ENCODE measurements at regions not wholly inside any gene's neighbourhood (a gene's known extent, or its start where the extent isn't known, plus 50 kb on each side); places are given as distances from the start of the nearest gene placed in this dataset.

- no peak for DNase-seq (ENCODE audit: low spot score)
Observed at GRCh38 chr5:124647352-124647751, 99.1 kb downstream of the ZNF608 start.

GRCh38 chr5:124645396-124645795 is 101.0 kb downstream of the ZNF608 start:
- no peak for DNase-seq (ENCODE audit: low spot score)

GRCh38 chr5:124644582-124644981 is 101.9 kb downstream of the ZNF608 start:
- no peak for DNase-seq (ENCODE audit: low spot score)

GRCh38 chr5:124644138-124644537 is 102.3 kb downstream of the ZNF608 start:
- DNase-seq (ENCODE audit: low spot score) = no peak

GRCh38 chr5:124643336-124643735 is 103.1 kb downstream of the ZNF608 start:
- no peak for DNase-seq (ENCODE audit: low spot score)

GRCh38 chr5:124642151-124642550 is 104.3 kb downstream of the ZNF608 start:
- no peak for DNase-seq (ENCODE audit: low spot score)

- no peak for DNase-seq (ENCODE audit: low spot score)
Observed at GRCh38 chr5:124641154-124641792, 105.2 kb downstream of the ZNF608 start.

GRCh38 chr5:124639095-124639665 is 107.3 kb downstream of the ZNF608 start:
- DNase-seq (ENCODE audit: low spot score) = no peak

- no peak for DNase-seq (ENCODE audit: low spot score)
Observed at GRCh38 chr5:124637011-124637410, 109.4 kb downstream of the ZNF608 start.

GRCh38 chr5:124634741-124635323 is 111.6 kb downstream of the ZNF608 start:
- DNase-seq (ENCODE audit: low spot score) = no peak

GRCh38 chr5:124634228-124634739 is 112.2 kb downstream of the ZNF608 start:
- no peak for DNase-seq (ENCODE audit: low spot score)

GRCh38 chr5:124633209-124633608 is 113.2 kb downstream of the ZNF608 start:
- DNase-seq (ENCODE audit: low spot score) = no peak

GRCh38 chr5:124631874-124632550 is 114.4 kb downstream of the ZNF608 start:
- no peak for DNase-seq (ENCODE audit: low spot score)

- no peak for DNase-seq (ENCODE audit: low spot score)
Observed at GRCh38 chr5:124630767-124631704, 115.4 kb downstream of the ZNF608 start.

- DNase-seq (ENCODE audit: low spot score) = peak; percentile 63
Observed at GRCh38 chr5:124628721-124629596, 117.5 kb downstream of the ZNF608 start.

GRCh38 chr5:124627815-124628595 is 118.4 kb downstream of the ZNF608 start:
- no peak for DNase-seq (ENCODE audit: low spot score)

GRCh38 chr5:124626053-124626452 is 120.4 kb downstream of the ZNF608 start:
- DNase-seq (ENCODE audit: low spot score) = no peak

GRCh38 chr5:124623265-124623664 is 123.2 kb downstream of the ZNF608 start:
- DNase-seq (ENCODE audit: low spot score) = no peak

GRCh38 chr5:124622851-124623250 is 123.6 kb downstream of the ZNF608 start:
- DNase-seq (ENCODE audit: low spot score) = no peak

GRCh38 chr5:124621279-124621678 is 125.2 kb downstream of the ZNF608 start:
- no peak for DNase-seq (ENCODE audit: low spot score)
